Upper lobe of right lung (tissue), 1 donor: ENCODE measurements at regions not wholly inside any gene's neighbourhood (a gene's known extent, or its start where the extent isn't known, plus 50 kb on each side); places are given as distances from the start of the nearest gene placed in this dataset.

Source experiments
- ATAC-seq: fragments of 200-7000 bp; cut with Tn5 transposase; one replicate; pipeline ENCODE4 v1.9.1; 2020; ENCODE audit warnings: mild to moderate bottlenecking, moderate library complexity
- DNase-seq: peaks from one replicate; pipeline ENCODE4 v3.0.0-alpha.2; 2020
- H3K27ac ChIP-seq: fragments of 200-600 bp; one replicate; pipeline ENCODE4 v1.8.0; 2022
- H3K27me3 ChIP-seq: fragments of 200-600 bp; one replicate; pipeline ENCODE4 v1.8.0; 2022; ENCODE audit warnings: mild to moderate bottlenecking
- H3K36me3 ChIP-seq: fragments of 200-600 bp; one replicate; pipeline ENCODE4 v1.8.0; 2022
- H3K4me1 ChIP-seq: fragments of 200-600 bp; one replicate; pipeline ENCODE4 v1.8.0; 2022
- H3K4me3 ChIP-seq: fragments of 200-600 bp; one replicate; pipeline ENCODE4 v1.8.0; 2022; ENCODE audit warnings: mild to moderate bottlenecking
- H3K9me3 ChIP-seq: fragments of 200-600 bp; one replicate; pipeline ENCODE4 v1.8.0; 2022
- intact Hi-C: fragments of 100-400 bp; cut with DNase I; formaldehyde crosslinking; loops from one replicate; pipeline ENCODE4 v1.11.0; 2022
- TF ChIP-seq, protein P1 (sequence below): fragments of 200-600 bp; IDR thresholded peaks from one replicate; pipeline ENCODE4 v1.8.0; 2022; ENCODE audit warnings: antibody characterized with exemption
- donor health status: DM: no; HTN: yes; CAD: no; lungs with severe emphysema.

DNA sequence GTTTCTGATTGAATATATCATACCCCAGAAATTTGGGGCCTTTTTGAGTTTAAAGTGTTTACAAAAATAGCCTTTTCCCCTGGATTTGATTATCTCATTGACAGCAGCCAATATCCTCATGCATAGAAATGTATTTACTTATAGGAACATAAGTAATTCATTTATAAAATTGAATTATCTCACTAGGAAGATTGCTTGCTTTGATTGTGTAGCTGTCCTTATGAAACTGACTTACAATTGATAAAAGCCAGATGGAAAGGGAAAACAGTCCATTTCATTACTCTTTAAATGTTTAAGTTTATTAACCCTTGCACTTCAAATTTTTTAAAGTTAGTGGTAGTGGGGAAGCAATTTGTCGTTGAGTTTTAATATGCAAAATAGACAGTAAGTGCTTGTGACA is 310.2 kb upstream of the TBX22 start:
- Histone ChIP-seq H3K9me3 (no peaks in the 10 kb centered on the region), H3K27ac (no peak overlapping the region), H3K36me3 (no peaks in the 10 kb centered on the region), H3K27me3 (no peaks in the 10 kb centered on the region), H3K4me3 (no peak overlapping the region), H3K4me1 (no peaks in the 10 kb centered on the region)
- DNase-seq (no peak), ATAC-seq (no peak)
- TF ChIP-seq, protein P1, sequence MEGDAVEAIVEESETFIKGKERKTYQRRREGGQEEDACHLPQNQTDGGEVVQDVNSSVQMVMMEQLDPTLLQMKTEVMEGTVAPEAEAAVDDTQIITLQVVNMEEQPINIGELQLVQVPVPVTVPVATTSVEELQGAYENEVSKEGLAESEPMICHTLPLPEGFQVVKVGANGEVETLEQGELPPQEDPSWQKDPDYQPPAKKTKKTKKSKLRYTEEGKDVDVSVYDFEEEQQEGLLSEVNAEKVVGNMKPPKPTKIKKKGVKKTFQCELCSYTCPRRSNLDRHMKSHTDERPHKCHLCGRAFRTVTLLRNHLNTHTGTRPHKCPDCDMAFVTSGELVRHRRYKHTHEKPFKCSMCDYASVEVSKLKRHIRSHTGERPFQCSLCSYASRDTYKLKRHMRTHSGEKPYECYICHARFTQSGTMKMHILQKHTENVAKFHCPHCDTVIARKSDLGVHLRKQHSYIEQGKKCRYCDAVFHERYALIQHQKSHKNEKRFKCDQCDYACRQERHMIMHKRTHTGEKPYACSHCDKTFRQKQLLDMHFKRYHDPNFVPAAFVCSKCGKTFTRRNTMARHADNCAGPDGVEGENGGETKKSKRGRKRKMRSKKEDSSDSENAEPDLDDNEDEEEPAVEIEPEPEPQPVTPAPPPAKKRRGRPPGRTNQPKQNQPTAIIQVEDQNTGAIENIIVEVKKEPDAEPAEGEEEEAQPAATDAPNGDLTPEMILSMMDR = no peak
- intact Hi-C loops = no loop called here

DNA sequence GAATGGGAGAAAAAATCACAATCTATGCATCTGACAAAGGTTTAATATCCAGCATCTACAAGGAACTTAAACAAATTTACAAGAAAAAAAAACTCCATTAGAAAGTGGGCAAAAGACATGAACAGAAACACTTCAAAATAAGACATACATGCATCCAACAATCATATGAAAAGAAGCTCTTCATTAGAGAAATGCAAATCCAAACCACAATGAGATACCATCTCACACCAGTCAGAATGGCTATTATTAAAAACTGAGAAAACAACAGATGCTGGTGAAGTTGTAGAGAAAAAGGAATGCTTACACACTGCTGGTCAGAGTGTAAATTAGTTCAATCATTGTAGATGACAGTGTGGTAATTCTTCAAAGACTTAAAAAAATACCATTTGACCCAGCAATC is 306.0 kb upstream of the TBX22 start:
- Histone ChIP-seq H3K27ac (no peak overlapping the region), H3K36me3 (no peaks in the 10 kb centered on the region), H3K9me3 (no peaks in the 10 kb centered on the region), H3K27me3 (no peaks in the 10 kb centered on the region), H3K4me1 (no peaks in the 10 kb centered on the region), H3K4me3 (no peak overlapping the region)
- ATAC-seq (no peak), DNase-seq (no peak)
- intact Hi-C loops = no loop called here
- TF ChIP-seq, protein P1 = no peak

DNA sequence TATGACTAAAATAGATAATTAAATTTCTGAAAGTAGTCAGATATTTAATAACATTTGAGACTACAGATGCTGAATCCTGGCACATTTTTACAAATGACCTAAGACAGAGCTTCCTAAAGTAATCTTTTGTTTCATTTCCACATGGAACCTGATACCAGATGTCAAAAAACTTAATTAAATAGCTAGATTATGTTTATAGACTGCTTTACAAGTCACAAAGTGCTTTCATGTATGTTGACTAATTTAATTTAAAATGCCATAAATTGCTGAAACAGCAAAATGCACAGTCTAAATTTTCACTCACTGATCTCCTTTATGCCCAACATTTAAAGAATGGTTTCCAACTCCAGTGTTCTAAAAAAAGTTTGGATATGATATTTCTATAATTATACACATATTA is 299.1 kb upstream of the TBX22 start:
- no peak overlapping the region for H3K4me3 ChIP-seq
- intact Hi-C loops = no loop called here
- H3K27me3 ChIP-seq = no peaks in the 10 kb centered on the region
- no peaks in the 10 kb centered on the region for H3K36me3 ChIP-seq
- ATAC-seq (no peak), DNase-seq (no peak)
- no peaks in the 10 kb centered on the region for H3K9me3 ChIP-seq
- TF ChIP-seq, protein P1 = no peak
- no peaks in the 10 kb centered on the region for H3K4me1 ChIP-seq
- no peak overlapping the region for H3K27ac ChIP-seq

DNA sequence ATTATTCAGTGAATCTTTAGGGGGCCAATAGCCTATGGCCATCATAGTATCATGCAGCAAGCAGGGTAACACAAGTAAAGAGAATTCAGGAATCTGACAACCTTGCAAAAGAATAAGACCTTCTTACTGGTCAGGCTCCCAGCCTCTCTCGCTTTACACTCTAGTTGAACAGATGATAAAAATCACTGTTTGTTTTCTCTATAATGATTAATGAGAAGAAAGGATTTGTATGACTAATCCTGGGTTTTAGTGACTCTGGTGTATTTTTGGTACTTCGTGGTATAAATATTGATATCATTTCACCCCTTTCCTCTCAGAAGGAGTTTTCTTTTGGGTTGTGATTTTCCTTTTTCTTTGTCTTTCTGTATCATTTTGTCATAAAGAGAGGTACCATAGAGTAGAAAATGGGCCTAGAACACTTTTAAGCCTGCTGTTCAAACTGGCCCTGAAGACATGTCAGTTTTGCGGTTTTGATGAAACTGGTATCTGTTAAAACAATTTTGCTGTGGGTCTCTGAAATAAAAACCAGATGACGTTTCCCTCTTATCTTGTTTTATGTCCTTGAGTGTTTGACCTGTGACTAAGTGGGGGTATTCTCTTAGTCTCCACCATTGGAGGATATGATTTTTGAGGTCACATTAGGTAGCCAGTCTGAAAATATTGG is 294.9 kb upstream of the TBX22 start:
- H3K27ac ChIP-seq = no peak overlapping the region
- H3K4me3 ChIP-seq = no peak overlapping the region
- intact Hi-C loops = no loop called here
- H3K36me3 ChIP-seq = no peaks in the 10 kb centered on the region
- DNase-seq (no peak), ATAC-seq (no peak)
- no peaks in the 10 kb centered on the region for H3K27me3 ChIP-seq
- TF ChIP-seq, protein P1 = no peak
- no peaks in the 10 kb centered on the region for H3K4me1 ChIP-seq
- H3K9me3 ChIP-seq = no peaks in the 10 kb centered on the region

DNA sequence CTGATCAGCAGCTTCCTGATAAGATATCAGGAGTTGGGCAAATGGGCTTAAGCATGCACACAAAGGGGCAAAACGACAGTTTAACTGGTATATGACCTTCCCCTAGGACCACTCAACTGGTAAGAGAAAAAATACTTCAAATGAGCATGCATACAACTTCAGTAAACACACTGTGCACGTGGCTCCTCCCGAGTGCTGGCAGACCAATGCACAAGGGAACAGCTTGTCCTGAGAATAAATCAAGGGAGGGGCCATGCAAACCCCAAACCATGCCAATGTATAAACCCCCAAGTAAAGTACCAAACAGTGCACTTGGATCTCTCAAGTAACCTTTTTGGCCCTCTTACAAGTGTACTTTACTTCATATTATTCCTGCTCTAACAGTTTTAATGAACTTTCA is 293.3 kb upstream of the TBX22 start:
- intact Hi-C loops = no loop called here
- DNase-seq = no peak

More for the DNA sequence above, 293.3 kb upstream of the TBX22 start:
- Histone ChIP-seq H3K4me1 (no peaks in the 10 kb centered on the region), H3K4me3 (no peak overlapping the region), H3K36me3 (no peaks in the 10 kb centered on the region), H3K9me3 (no peaks in the 10 kb centered on the region), H3K27ac (no peak overlapping the region), H3K27me3 (no peaks in the 10 kb centered on the region)
- ATAC-seq = peak; percentile 47
- TF ChIP-seq, protein P1 = no peak
